ENCODE measurements at regions not wholly inside any gene's neighbourhood (a gene's known extent, or its start where the extent isn't known, plus 50 kb on each side); places are given as distances from the start of the nearest gene placed in this dataset.
"Not testable (repeated sequence)": the region's sequence is repeated elsewhere in the genome, so short reads cannot be mapped to it uniquely, and the experiment has no call there.

DNA sequence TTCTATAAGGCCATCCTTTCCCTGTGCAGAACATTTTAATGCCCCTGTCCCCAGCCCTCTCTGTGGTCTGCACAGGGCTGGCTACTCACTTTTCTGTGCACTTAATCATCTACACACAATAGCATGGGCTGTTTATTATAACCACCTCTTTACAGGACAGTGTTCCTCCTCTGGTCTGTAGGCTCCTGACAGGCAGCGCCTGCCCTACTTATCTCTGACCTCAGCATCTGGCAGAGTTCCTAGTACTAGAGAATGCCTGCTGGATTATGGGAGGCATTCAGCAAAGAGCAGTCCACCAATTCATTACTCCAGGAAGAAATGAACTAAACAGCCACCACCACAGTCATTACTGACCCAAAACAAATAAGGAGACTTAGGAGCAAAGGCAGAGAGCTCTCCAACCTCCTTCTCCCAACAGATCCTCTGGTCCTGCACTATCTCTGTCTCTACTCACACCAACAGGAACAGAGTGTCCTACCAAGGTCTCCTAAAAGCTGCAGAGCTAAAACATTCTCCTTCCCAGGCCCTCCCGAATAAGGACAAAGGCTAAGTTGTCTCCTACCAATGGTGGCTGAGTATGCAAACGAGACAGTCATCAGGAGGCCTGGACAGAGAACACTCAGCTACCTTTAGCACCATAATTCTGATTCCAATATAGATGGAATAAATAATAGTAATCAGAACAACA, 279.2 kb downstream of the QDPR start:
- DNase-seq, result no peak

DNA sequence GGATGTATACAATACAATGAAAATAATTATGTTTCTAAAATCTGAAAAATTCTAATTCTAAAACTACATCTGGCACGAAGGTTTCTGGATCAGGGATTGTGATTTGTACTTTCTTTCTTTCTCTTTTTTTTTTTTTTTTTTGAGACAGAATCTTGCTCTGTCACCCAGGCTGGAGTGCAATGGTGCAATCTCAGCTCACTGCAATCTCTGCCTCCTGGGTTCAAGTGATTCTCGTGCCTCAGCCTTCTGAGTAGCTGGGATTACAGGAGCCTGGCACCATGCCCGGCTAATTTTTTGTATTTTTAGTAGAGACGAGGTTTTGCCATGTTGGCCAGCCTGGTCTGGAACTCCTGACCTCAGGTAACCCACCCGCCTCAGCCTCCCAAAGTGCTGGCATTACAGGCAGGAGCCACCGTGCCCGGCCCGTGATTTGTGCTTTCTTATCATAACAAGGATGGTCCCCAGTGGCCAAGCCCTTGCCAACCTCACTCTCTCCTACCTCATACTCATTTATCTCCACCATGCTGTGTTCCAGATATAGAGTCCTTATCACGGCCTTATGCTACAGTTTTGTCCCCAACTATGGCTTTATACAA, 279.9 kb downstream of the QDPR start:
- not testable (repeated sequence) for DNase-seq

DNA sequence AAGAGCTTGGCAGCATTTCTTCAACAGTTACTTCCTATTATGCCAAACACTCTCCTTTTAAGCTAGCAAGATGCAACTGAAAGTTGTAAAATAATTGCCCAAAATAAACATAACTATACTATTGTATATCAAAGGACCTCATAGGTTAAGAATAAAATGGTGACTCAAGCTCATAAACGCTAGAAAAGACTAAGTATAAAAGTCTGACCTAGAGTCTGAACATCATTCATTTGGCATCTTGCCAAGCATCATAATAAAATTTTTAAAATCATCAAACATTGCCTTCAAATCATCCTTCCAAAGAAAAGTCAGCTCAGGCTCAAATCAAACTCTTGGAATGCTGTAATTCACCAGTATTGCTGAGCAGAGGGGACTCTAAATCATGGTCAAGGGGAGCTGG, 281.2 kb downstream of the QDPR start:
- DNase-seq, result no peak

DNA sequence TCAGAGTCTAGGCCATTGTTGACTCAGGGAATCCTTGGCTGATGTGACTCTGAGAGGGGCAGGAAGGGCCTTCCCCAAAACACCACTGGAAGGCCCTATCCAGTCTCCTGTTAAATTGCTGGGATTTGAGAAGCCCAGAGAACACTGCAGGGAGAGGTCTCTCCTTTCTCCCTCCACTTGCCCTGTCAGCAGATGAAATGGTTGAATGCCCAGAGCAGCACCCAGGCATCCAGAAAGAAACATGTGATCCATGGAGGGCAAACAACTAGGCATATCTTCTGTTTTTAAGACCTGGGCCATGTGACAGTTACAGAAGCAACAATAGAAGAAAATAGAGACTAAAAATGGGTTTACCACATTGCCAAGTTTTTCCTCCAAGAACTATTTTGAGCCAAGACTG, 291.1 kb downstream of the QDPR start:
- DNase-seq, result no peak

DNA sequence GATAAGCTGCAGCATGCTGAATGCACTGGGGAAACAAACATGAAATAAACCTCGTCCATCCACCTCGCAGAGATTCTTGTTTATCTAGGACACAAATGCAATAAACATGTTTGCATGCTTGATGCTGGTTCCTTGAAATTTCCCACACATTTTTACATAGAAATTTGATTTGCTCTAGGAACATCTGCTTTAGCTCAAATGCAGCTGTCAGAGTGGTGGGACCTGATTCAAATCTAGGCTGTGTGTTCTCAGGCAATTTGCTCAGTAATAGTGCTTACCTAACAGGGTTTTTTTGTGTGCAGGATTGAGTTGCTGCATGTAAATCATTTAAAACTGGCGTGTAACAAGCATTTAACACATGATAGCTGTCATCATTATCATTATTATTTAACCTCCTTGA, 293.1 kb downstream of the QDPR start:
- no peak for DNase-seq

DNA sequence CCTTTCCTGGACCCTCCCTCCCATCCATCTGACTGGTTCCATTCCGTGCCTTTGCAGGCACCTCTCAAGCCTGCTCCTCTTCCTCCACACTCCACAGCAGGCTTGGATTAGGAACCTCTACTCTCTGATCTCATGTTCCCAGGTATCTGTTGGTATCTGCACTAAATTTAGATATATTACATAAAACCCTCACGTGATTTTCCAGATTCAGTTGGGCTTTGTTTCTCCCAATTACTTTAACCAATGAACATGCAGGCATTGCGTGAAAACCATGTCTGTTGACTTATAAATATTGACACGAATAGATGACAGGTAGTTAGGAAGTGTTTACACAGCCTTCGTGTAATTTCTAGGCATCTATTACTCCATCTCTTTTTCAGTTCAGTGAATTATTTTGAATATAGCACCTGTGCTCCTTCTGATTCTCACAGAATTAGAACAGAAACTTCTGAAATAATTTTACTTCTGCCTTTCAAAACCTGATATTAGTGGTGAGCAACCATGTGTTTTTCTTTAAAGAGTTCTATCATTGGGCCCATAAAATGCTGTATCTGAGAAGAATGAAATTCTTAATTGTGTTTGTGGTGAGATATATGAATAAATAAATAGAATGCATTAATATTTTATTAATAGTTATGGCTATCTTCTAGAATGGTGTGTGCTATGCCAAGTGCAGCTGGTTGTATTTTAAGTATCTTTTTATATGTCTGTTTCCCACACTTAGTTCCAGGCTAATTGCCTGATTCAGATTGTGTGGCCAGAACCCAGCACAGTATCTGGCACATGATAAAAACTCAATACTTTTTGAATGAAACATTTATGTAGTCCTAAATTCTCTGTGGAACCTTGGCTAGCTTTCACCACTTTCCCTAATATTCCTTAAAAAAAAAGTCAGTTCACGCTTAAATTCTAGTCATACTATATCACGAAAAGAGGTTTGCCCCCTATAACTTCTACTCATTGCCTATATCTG, 304.8 kb downstream of the QDPR start:
- DNase-seq, result no peak

DNA sequence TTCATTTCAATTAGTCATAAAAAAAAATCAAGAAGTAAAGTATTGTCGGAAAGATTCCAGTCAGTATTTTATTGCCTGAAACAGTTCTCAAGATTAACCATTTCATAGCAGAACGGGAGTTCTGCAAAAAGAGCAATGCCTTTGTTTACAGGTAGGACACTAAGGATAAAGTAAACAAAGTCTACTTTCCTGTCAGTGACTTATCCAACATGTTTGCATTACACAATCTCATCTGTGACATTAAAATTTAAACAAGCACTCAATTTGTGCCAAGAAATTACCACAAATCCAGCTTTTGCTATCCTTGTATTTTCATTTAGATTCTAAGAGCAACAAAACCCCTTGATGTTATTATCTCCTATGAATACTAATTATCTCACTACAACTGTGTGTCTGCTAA, 306.5 kb upstream of the LDB2 start:
- no peak for DNase-seq

DNA sequence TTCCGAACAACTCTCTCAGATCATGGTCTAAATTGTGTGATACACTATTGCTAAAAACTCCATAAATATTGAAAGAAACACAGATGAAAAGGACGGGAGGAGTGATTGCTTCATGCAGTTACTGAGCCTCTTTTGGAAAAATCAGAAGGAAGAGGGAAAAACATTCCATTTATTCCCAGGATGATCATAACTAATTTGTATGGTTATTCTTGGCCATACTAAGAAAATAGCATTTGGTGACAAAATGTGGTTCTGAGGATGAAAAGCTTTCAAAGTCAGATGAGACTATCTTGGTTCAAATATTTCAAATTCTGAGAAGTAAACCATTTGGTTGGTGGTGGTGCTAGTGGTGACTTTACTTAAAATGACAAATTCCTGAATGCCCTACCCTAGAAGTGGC, 305.4 kb upstream of the LDB2 start:
- DNase-seq, result no peak

DNA sequence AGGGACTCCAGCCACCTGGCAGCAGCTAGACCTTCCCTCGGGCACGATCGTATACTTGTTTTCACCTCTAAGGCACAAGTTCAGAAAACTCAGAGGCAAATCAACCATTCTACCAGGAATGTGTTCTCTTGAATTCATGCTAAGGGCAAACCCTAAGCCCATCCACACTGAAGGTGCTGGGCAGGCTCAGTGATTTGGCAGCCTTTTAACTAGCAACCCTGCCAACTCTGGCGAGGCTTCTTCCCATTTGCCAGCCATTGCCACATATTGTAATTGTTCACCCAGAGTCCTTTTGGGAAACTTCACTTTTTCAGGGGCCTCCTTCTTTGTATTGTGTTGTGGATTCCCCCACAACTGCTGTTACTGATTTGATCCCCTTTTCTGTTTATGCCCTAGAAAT, 298.6 kb upstream of the LDB2 start:
- DNase-seq, result no peak

DNA sequence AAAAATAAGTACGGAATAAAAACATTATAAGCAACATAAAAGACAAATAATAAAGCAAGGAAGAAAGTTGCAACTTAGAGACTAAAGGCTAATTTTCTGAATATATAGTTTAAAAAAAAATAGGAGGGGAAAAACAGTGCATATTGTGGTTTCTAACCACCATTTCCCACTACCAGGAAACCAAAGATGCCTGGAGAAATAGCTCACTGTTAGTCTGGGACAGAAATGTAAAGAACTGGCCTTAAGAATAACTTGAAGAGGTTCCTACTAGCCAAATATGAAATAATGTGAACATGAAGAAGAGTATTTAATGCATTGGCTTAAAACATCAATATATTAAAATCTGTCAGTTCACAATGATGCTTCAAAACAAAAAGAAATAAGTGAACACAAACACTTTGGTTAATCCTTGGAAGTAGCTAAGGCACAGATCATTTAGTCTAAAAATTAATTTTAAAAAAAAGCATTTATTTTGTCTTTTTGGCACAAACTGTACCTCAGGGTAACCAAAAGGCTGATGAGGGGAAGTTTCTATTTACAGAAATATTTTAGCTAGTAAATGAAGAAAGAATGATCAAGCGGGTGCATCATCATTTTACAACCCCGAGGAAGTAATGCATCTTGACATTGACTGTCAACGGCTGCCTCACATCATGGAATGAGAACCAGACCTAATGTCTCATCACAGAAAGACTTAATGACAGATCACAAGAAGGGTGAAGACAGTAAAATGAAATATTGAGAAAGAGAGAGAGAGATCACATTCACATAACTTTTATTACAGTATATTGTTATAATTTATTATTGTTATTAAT, 297.2 kb upstream of the LDB2 start:
- no peak for DNase-seq

DNA sequence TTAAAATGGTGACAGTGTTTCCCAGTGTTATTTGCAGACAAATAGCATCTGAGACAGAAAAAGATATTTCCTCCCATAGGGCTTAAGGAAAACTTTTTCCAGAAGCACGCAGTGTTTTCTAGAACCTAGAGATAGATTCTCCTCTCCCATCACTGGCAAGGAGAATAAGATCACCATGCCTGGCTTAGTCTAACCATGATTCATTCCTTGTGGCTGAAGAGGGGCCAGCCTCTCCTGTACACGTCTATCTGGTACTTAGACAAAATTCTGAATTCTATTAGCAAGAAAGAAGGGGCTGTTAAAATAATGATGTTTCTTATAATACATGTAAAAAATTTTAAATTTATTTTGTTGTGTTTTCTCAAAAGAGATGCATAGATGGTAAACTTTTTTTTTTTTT, 296.1 kb upstream of the LDB2 start:
- DNase-seq, result no peak

DNA sequence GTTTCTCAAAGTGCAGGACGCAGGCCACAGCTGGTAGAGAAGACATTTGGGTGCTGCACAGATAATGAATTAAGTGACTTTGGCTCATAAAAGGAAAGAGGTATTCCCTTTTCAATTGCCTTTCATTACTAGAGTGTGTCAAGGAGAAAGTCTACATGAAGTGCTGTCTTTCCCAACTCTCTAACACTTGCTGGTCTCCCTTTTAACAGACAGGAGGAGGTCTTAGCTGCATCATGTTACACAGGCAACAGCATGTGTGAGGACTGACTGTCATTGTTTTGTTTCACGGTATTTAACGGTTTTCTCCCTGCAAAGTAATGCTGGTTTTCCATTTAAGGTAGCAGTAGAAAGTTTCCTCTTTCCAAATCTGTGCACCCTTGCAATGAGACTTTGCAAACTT, 291.3 kb upstream of the LDB2 start:
- DNase-seq, result no peak

DNA sequence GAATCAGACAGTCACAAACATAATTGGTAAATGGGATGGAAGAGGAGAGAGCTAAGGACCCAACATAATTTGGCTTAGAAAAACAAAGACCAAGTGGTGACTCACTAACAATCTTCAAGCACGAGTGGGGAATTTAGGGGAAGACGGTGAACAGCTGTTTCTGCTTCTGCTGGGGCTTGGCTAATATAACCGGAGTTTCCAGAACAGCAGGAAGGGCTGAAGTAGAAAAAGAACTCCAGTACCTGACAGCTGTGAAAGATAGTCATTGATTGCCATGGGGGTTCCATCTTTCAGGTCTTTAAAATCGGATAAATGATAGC, 290.9 kb upstream of the LDB2 start:
- no peak for DNase-seq

DNA sequence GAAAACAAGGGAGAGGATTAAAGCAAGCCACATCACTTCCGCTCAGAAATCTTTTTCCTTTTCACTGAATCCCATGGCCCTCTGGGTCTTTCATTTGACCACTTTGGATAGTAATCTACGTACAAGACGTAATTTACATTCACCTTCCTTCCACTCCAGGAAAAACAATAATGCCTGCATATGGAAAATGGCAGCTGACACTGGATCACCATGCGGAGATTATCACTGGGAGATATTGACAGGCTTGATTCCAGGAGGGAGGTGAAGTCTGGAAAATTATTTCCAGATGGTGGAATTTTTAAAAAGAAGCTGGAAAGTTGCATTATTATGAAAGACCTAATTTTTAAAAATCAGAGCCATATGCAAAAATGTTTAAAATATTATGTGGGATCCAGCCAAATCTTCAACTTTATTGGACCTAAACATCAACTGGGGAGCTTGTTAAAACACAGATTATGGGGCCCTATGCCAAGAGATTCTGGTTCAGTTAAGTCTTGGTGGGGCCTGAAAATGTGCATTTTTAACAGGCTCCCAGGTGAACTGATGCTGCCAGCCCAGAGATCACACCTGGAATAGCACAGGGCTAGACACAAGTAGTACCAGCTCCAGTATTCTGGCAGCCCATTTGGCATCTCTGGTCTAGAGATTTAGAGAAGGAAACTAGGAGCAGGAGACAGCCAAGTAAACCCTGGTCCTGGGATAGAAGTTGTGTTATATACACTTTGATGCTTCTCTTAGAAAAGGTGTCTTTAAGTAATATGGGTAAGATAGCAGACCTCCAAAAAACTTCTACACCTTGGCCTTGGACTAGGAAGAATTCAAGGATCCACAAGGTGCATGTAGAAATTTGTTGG, 290.3 kb upstream of the LDB2 start:
- no peak for DNase-seq

DNA sequence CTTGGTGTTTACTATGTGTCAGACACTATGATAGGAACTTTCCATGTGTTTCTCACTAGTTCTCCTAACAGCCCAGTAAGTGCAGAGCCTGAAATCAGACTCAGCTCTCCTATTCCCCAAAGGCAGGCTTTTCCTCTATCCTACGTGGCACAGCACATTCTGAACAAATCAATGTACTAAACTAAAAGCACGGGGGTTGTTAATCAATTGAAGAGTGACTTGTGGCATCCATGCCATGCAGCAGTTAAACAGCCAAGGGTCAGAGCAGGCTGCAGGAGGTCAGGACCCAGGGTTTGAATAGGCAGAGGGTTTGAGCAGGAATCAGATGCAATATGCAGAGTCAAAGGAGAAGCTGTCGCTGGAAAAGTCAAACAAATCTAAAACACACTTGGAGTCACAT, 289.7 kb upstream of the LDB2 start:
- DNase-seq, result no peak

DNA sequence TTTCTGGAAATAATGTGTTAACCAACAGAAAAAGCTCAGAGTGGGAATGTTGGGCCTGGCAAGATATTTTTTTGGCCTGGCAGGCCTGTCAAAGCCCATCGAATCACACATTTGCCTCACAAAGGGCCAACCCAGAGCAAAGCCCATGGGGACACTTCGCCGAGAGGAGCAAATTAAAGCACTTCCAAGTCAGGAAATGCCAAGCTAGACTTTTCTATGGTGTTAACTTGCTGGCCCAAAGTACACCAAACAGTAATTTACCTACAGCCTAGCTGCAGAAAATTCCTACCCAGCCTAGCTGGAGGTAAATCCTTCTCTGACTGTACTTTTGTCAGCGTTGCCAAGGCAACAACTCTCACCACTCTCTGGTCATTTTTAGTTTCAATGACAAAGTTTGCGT, 288.6 kb upstream of the LDB2 start:
- DNase-seq, result no peak

DNA sequence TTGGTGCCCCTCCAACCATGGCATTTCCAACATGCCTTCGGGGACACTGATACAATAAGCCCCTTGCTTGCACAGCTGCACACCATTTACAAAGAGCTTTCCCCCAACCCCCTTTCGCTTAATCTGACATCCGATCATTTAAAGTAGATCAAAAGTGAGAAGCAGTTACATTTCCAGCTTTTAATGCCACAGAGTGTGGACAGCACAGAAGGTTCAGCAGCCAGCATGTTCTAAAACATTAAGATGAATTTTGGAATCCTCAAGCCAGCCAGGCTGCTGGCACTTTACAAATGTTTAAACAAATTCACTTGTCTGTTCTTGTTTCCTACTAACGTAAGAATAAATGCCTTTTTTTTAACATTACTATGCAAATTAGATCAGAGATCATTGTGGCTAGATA, 284.4 kb upstream of the LDB2 start:
- no peak for DNase-seq

DNA sequence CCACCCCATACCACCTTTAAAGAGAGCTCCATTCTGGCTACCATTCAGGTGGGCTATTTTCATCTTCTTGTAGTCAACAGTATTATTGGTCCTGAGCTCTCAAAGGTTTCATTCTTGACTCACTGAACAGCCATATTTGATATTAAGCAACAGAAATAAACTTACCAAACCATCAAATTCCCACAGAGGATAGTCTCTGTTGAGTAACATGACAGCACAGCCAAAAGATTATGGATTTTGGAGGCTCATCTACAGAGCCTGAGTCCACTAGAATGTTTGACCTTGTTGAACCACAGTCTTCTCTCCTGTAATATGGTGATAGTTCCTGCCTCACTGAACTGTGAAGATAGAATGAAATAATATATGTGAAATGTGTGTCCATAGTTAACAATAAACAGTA, 276.3 kb upstream of the LDB2 start:
- DNase-seq, result no peak

DNA sequence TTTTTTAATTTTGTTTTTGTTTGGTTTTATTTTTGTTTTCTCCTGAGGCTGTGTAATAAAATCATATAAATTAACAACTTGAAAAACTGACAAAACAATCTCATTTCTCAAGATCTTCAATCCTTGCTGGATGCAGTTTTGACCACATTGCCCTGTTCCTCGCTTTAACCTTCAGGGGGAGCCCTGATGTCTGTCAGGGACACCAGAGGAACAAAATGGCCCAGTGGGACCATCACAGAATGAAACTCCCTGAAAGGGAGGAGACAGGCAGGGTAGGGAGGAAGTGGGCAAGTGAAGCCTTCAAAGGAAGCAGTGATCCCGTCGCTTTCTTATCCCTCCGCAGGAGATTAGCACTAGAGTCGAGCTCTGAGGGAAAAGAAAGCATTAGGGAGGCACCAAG, 274.9 kb upstream of the LDB2 start:
- DNase-seq, result no peak

DNA sequence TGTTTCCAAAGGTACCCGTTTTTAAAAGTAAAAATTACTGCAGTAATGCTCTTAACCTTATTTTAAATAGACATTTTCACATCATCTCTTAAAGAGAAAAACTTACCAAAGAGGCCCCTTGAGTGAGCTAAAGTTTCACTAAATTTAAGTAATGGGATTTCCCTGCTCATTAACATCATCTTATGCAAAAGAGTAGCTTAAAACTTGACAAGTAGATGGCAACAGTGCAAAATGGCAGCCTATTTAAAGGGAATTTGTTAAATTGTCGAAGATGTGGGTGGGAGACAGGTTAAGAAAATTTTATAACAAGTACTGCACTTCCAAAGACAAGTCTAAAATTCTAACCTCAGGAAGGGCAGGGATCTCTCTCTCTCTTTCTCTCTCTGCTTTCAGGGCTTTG, 271.7 kb upstream of the LDB2 start:
- no peak for DNase-seq

DNA sequence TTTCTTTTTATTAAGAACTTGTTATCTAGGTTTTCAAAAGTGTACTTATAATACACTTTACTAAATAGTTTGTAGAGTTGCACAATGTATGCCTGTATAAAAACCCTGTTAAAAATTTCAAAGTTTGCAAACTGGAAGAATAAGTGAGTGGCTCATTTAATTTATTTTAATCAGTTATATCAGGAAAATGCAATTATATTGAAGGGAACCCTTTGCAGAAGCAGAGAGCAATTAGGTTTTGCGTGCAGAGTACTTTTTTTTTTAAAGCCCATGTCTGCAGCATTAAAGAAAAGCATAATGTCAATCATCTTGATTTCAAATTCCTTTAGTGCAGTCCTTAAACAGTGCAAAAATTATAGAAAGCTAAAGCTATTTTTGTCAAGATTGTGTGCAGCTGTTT, 271.3 kb upstream of the LDB2 start:
- no peak for DNase-seq

DNA sequence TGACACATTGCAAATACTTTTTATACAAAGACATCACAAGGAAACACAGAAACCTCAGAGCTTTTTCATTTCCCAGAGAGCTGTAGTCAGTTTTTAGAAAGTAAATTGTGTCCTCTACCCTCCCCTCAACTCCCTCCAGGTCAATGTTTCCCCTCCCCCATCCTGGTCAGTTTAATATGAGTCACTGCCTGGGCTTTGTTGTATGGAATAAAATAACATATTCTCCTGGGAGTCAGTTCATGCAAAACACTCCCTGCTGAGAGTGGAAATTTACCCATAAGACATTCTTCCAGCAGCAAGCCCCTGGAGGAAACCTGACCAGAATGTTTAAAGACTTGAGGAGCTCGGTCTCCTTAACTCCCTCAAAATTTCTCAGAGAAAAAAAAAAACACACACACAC, 270.1 kb upstream of the LDB2 start:
- no peak for DNase-seq
